GM10248 (cell line): ENCODE measurements at regions not wholly inside any gene's neighbourhood (a gene's known extent, or its start where the extent isn't known, plus 50 kb on each side); places are given as distances from the start of the nearest gene placed in this dataset.

Experiments used
- CTCF ChIA-PET: fragments of 300-600 bp; sonication (Branson Sonifier 250); formaldehyde crosslinking; extraction: SDS; loops from one replicate; lab custom pipeline; 2021; ENCODE audit warnings: antibody characterized with exemption; lab: Yijun Ruan, JAX
- POLR2A ChIA-PET: fragments of 350-650 bp; sonication (Branson Sonifier 250); formaldehyde crosslinking; extraction: SDS; loops from one replicate; lab custom pipeline; 2020; ENCODE audit warnings: antibody characterized with exemption; lab: Yijun Ruan, JAX
- DNase-seq: peaks from one replicate; pipeline ENCODE4 v3.0.0; 2012; ENCODE audit errors: extremely low spot score
- TF ChIP-seq, protein P1 (sequence below): IDR thresholded peaks from 2 replicates; pipeline ENCODE4 v1.5.1; 2012; ENCODE audit warnings: mild to moderate bottlenecking, low read depth; ENCODE audit errors: extremely low read depth, missing control alignments, control extremely low read depth

DNA sequence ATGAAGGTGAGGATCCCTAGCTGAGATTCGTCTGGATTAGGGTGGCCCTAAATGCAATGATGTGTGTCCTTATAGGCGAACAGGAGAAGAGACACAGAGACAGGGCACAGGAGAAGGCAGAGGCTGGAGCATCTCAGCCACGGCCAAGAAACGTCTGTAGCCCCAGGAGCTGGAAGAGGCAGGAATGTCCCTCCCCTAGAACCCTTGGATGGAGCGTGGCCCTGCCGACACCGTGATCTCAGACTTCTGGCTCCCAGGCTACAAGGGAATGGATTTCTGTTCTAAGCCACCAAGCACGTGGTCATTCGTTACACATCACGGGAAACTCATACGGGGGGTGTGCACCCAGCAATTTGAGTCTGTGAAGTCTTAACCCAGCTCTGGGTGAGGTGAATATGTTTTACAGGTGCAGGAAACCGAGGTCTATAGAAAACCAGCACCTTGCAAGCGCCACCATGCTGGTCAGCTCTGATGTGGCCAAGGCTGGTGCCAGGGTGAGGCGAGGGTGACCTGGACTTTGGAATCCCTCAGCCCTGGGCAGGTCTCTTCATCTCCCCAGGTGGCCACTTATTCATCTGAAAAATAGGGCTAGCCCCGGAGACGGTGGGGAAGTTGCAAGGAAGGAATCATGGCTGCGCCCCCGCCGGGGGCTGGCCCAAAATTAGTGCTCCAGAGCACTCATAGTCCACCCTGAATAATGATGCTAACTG lies 89.5 kb upstream of the FGF3 start:
- CTCF ChIA-PET = interaction anchor here (0.9 to 4.4 kb wide), 13 partner anchors 7 to 296 kb away, joined by 3 to 27 read pairs (median 4); no protein-coding TSS in a partner anchor
- DNase-seq = no peak
- TF ChIP-seq, protein P1, sequence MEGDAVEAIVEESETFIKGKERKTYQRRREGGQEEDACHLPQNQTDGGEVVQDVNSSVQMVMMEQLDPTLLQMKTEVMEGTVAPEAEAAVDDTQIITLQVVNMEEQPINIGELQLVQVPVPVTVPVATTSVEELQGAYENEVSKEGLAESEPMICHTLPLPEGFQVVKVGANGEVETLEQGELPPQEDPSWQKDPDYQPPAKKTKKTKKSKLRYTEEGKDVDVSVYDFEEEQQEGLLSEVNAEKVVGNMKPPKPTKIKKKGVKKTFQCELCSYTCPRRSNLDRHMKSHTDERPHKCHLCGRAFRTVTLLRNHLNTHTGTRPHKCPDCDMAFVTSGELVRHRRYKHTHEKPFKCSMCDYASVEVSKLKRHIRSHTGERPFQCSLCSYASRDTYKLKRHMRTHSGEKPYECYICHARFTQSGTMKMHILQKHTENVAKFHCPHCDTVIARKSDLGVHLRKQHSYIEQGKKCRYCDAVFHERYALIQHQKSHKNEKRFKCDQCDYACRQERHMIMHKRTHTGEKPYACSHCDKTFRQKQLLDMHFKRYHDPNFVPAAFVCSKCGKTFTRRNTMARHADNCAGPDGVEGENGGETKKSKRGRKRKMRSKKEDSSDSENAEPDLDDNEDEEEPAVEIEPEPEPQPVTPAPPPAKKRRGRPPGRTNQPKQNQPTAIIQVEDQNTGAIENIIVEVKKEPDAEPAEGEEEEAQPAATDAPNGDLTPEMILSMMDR = no peak
- POLR2A ChIA-PET = interaction anchor here (0.8 kb wide), 1 partner anchor 283 kb away, joined by 3 read pairs; no protein-coding TSS in a partner anchor

DNA sequence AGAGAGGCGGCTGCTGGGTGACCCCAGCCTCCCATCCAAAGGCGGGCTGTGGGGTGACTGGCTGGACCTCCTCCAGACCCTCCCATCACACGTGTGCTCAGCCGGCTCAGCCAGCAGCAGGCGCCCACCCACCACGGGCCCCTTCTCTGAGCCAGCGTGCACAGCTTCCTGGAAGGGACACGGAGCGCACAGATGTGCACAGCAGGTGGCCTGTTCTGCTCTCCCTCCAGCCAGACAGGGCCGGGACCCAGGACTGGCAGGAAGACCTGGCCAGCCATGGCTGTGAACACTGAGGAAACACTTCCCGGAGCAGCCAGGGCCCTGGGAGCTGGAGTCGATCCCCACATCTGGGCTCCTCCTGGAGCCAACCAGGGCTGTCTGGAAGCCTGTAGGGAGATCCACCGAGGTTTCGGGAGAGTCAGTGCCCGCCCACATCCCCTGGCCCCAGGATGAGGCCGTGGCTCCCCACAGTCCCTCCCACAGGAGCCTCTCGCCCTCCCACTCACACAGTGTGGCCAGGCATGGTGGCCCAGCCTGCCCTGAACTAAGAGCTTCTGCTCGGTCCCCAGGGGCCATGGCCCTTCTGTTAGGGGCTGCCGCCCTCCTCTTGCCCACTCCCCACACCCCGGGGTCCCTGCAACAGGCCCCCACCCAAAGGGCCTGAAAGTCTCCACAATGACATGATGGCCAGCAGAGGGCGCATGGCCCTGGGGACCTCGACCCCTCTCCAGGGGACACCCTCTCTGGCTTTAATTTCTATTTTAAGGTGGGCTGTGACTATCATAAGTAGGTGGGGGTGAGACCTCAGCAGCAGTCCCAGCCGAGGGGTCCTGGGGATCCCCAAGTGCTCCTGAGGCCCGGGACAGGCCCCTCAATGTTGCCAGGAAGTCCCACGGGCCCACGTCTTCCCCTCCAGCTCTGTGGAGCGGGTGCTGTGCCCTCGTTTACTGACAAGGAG lies 90.6 kb upstream of the FGF3 start:
- CTCF ChIA-PET = interaction anchor here (0.7 to 4.4 kb wide), 19 partner anchors 9 to 295 kb away, joined by 3 to 27 read pairs (median 4); no protein-coding TSS in a partner anchor
- TF ChIP-seq, protein P1 = peak; percentile 66
- POLR2A ChIA-PET = no interaction called here
- DNase-seq = peak; percentile 51

DNA sequence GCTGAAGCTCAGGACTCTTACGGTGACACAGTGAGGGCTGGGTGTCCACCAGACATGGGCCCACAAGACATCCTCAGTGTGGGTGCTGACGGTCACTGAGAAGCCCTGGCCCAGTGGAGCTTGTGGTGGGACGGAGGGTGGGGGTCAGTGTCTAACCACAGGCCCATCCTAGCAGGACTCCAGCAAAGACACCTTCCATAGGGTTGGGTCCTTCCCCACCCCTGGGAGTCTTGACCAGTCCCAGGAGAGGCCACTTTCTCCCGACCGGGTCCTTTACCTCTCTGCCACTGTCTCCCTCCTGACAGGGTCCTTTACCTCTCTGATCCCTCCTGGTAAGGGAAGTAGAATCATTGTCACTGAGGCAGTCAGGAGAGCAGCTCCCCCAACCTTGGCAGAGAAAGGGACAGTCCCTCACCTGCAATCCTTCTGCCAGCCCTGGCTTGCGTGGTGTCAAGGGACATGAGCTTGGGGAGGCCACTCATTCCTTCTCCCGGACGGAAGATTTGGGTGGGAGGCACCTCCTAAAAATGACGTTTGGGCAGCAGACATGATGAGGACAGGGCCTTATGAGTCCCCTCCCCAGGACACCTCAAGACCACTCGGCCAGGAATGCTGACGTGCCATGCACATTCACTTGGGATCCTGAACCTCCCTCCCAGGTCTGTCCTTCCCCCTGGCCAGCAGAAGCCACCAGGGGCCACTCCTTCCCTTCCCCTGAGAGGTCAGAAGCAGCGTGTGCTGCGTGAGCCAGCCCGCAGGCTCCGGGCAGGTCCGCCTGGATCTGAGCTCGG lies 91.5 kb upstream of the FGF3 start:
- TF ChIP-seq, protein P1 = no peak
- DNase-seq = no peak
- ChIA-PET CTCF (interaction anchor here (0.7 to 4.4 kb wide), 17 partner anchors 8 to 293 kb away, joined by 3 to 27 read pairs (median 4); no protein-coding TSS in a partner anchor), POLR2A (no interaction called here)

DNA sequence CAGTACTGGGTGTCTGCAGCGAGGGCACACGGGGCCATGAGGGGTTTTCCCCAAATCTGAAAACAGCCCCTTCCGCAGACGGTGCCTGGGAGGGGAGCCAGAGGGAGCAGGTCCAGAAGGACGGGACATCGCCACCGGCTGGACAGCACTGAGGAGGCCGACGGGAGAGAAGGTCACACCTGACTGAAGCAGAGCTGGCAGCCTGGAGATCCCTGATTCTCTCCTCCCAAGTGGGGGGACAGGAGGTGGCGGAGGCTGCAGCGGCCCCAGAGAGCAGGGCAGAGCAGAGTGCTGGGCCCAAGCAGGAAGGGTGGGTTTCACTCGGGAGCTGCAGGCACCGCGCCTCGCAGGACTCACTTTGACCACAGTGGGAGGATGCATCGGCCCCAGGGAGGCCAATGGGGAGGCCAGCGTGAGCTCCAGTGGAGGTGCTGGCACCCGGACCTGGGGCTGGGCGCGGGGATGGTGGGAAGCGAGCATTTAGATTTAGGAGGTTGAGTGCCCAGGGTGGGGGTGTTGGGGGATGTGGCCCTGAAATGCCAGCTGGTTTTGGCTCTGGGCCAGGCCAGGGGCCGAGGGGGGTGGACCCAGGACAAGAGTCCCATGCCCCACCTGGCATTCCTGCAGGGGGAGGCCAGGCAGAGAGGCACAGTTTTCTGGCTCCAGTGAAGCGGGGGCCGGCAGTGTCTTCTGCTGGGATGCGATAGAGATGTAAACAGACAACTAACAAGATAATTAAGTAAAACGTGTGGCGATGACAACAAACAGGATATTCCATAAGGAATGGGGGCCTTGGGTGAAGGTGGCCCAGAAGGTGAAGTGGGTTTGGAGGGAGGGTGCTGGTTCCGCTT lies 92.3 kb upstream of the FGF3 start:
- no peak for DNase-seq
- TF ChIP-seq, protein P1 = no peak
- CTCF ChIA-PET = interaction anchor here (1.0 to 4.4 kb wide), 12 partner anchors 7 to 292 kb away, joined by 3 to 27 read pairs (median 4); no protein-coding TSS in a partner anchor
- POLR2A ChIA-PET = no interaction called here

DNA sequence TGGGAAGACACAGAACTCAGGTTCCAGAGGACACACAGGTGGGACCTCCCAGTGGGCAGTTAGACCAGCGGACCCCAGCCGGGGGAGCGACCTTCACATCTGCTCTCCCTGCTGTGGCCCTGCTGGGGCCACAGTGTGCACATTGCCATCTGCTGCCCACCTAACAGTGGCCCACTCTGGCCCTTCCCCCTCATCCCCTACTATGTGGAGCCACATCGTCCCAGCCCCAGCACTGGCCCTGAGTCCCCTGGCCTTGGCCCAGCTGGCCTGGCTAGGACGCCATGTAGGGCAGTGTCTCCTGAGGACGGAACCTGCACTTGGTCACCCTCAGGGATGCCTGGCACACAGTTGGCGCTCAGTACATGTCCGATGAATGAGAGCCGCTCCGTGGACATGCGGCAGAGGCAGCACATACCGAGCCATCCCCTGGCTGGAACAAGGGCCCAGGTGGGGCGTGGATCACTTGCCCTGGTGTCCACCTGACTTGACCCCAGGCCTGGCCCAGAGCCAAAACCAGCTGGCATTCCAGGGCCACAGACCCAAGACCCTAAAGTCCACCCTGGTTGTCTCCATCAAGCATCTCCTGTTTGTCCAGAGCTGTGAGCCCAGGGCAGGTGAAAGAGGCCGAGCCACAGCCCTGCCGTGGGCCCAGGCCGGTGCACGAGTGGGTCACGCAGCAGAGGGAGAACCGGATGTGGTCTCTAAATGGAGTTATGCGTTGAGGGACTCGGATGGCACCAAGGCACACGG lies 93.1 kb upstream of the FGF3 start:
- no peak for DNase-seq
- ChIA-PET CTCF (interaction anchor here (1.0 to 4.4 kb wide), 4 partner anchors 279 to 287 kb away, joined by 4 to 27 read pairs (median 15); no protein-coding TSS in a partner anchor), POLR2A (no interaction called here)
- TF ChIP-seq, protein P1 = no peak
